ENCODE measurements at regions not wholly inside any gene's neighbourhood (a gene's known extent, or its start where the extent isn't known, plus 50 kb on each side); places are given as distances from the start of the nearest gene placed in this dataset.

- Histone ChIP-seq H3K27me3 (no peaks in the 10 kb centered on the region), H3K4me3 (no peak overlapping the region), H3K4me1 (no peaks in the 10 kb centered on the region), H3K27ac (no peak overlapping the region), H3K36me3 (no peaks in the 10 kb centered on the region), H3K9me3 (no peaks in the 10 kb centered on the region)
- TF ChIP-seq POLR2AphosphoS5 (IDR thresholded peaks at IDR 0.05): no peak
- no peak for TF ChIP-seq CTCF (IDR thresholded peaks at IDR 0.05)
- TF ChIP-seq POLR2A (IDR thresholded peaks at IDR 0.05): no peak
- no peak for TF ChIP-seq EP300 (IDR thresholded peaks at IDR 0.05; ENCODE audit: low read depth)
- in situ Hi-C loops (cut with MboI; ENCODE audit: low pct_ligation_motif_present in 1 of 4, low pct_unique_long_range_greater_than_20kb in 1 of 4, low sequenced_read_pairs in 3 of 4): no loop called here
- WGBS, 2 donors (ENCODE audit: low coverage in 1 of 2): 44 to 63% methylated on average over 1 of the region's 1 CpG
- DNase-seq: no peak
- intact Hi-C loops (cut with DNase I; ENCODE audit: low total_unique reads): no loop called here
Measured at GRCh38 chr7:136640977-136641376, 227.5 kb upstream of the CHRM2 start.

- TF ChIP-seq CTCF (IDR thresholded peaks at IDR 0.05): no peak
- TF ChIP-seq EP300 (IDR thresholded peaks at IDR 0.05; ENCODE audit: low read depth): no peak
- TF ChIP-seq POLR2AphosphoS5 (IDR thresholded peaks at IDR 0.05): no peak
- TF ChIP-seq POLR2A (IDR thresholded peaks at IDR 0.05): no peak
- no peak overlapping the region for H3K4me3 ChIP-seq
- 57 to 60% methylated on average over 2 of the region's 2 CpGs for WGBS, 2 donors (ENCODE audit: low coverage in 1 of 2)
- in situ Hi-C loops (cut with MboI; ENCODE audit: low pct_ligation_motif_present in 1 of 4, low pct_unique_long_range_greater_than_20kb in 1 of 4, low sequenced_read_pairs in 3 of 4) (no loop called here), intact Hi-C loops (cut with DNase I; ENCODE audit: low total_unique reads) (no loop called here)
- no peak for DNase-seq
- H3K9me3 ChIP-seq: no peaks in the 10 kb centered on the region
- H3K4me1 ChIP-seq: no peaks in the 10 kb centered on the region
- no peaks in the 10 kb centered on the region for H3K27me3 ChIP-seq
- H3K27ac ChIP-seq: no peak overlapping the region
- no peaks in the 10 kb centered on the region for H3K36me3 ChIP-seq
Measured at GRCh38 chr7:136637813-136638212, 230.6 kb upstream of the CHRM2 start.

- intact Hi-C loops (cut with DNase I; ENCODE audit: low total_unique reads) (no loop called here), in situ Hi-C loops (cut with MboI; ENCODE audit: low pct_ligation_motif_present in 1 of 4, low pct_unique_long_range_greater_than_20kb in 1 of 4, low sequenced_read_pairs in 3 of 4) (no loop called here)
- Histone ChIP-seq H3K27me3 (no peaks in the 10 kb centered on the region), H3K9me3 (no peaks in the 10 kb centered on the region), H3K4me1 (no peaks in the 10 kb centered on the region), H3K27ac (no peak overlapping the region), H3K36me3 (no peaks in the 10 kb centered on the region), H3K4me3 (no peak overlapping the region)
- WGBS, 2 donors (ENCODE audit: low coverage in 1 of 2): 45 to 79% methylated on average over 3 of the region's 3 CpGs
- no peak for TF ChIP-seq POLR2A (IDR thresholded peaks at IDR 0.05)
- TF ChIP-seq CTCF (IDR thresholded peaks at IDR 0.05): no peak
- no peak for TF ChIP-seq POLR2AphosphoS5 (IDR thresholded peaks at IDR 0.05)
- TF ChIP-seq EP300 (IDR thresholded peaks at IDR 0.05; ENCODE audit: low read depth): no peak
- no peak for DNase-seq
Measured at GRCh38 chr7:136635751-136636150, 232.7 kb upstream of the CHRM2 start.

- Histone ChIP-seq H3K9me3 (no peaks in the 10 kb centered on the region), H3K27ac (no peak overlapping the region), H3K4me1 (no peaks in the 10 kb centered on the region), H3K36me3 (no peaks in the 10 kb centered on the region), H3K4me3 (no peak overlapping the region), H3K27me3 (no peaks in the 10 kb centered on the region)
- no peak for DNase-seq
- in situ Hi-C loops (cut with MboI; ENCODE audit: low pct_ligation_motif_present in 1 of 4, low pct_unique_long_range_greater_than_20kb in 1 of 4, low sequenced_read_pairs in 3 of 4) (no loop called here), intact Hi-C loops (cut with DNase I; ENCODE audit: low total_unique reads) (no loop called here)
- TF ChIP-seq POLR2A (IDR thresholded peaks at IDR 0.05) (no peak), CTCF (IDR thresholded peaks at IDR 0.05) (no peak), POLR2AphosphoS5 (IDR thresholded peaks at IDR 0.05) (no peak), EP300 (IDR thresholded peaks at IDR 0.05; ENCODE audit: low read depth) (no peak)
Measured at GRCh38 chr7:136618818-136619217, 249.6 kb upstream of the CHRM2 start.

Measured in transverse colon (tissue), 4 donors.